GM12878 (cell line): ENCODE measurements at regions not wholly inside any gene's neighbourhood (a gene's known extent, or its start where the extent isn't known, plus 50 kb on each side); places are given as distances from the start of the nearest gene placed in this dataset.

Experiments
- ATAC-seq: fragments of 200-7000 bp; cut with Tn5 transposase; 3 replicates; pipeline ENCODE4 v1.9.1; 2020; ENCODE audit warnings: mild to moderate bottlenecking, moderate library complexity
- BruUV-seq: library from RNA; stranded (reverse); fragments of 400-500 nt; replicated peaks from 2 replicates; lab custom pipeline; 2021; lab: Mats Ljungman, UMichigan
- CTCF ChIA-PET: fragments of 300-600 bp; sonication (Branson Sonifier 250); formaldehyde crosslinking; extraction: SDS; loops from one replicate; lab custom pipeline; 2021; ENCODE audit warnings: inconsistent platforms; lab: Yijun Ruan, JAX
- POLR2A ChIA-PET: fragments of 350-600 bp; formaldehyde crosslinking; extraction: SDS; loops from one replicate; lab custom pipeline; 2021; ENCODE audit warnings: inconsistent platforms; lab: Charles Lee
- RAD21 ChIA-PET: fragments of 300-600 bp; sonication (Branson Sonifier 250); formaldehyde crosslinking; loops from one replicate; lab custom pipeline; 2023; ENCODE audit warnings: antibody characterized with exemption; ENCODE audit not compliant: unreplicated experiment; lab: Charles Lee
- SMC1A ChIA-PET: fragments of 300-600 bp; sonication (Branson Sonifier 250); formaldehyde crosslinking; loops from one replicate; lab custom pipeline; 2023; ENCODE audit not compliant: unreplicated experiment, uncharacterized antibody; lab: Charles Lee
- DNase-seq: peaks from one replicate; pipeline ENCODE4 v3.0.0-alpha.2; 2011; ENCODE audit warnings: low read depth, low spot score
- FAIRE-seq: peaks from 3 replicates; lab custom pipeline; 2011; peaks lifted over from hg19 to GRCh38; lab: Jason Lieb, UNC
- H2AFZ ChIP-seq: 2 replicates; pipeline ENCODE4 v1.6.0; 2011; ENCODE audit warnings: low read depth, low read length, control low read depth; ENCODE audit not compliant: control insufficient read depth
- H3K27ac ChIP-seq: 2 replicates; pipeline ENCODE4 v1.5.1; 2011; ENCODE audit warnings: control low read depth; ENCODE audit not compliant: control insufficient read depth, insufficient read depth
- H3K27me3 ChIP-seq, 2 experiments: replicated peaks in 1 of 2; 2 replicates each; pipeline versions ENCODE4 v1.6.0 to v1.6.1; 2011; ENCODE audit warnings: low read length in 1 of 2; ENCODE audit not compliant: control insufficient read depth in 2 of 2, insufficient read depth in 2 of 2
- H3K36me3 ChIP-seq, 2 experiments: 2 replicates each; pipeline ENCODE4 v1.5.1; 2011; ENCODE audit warnings: low read length in 1 of 2; ENCODE audit not compliant: control insufficient read depth in 2 of 2, insufficient read depth in 2 of 2
- H3K4me1 ChIP-seq: 2 replicates; pipeline ENCODE4 v1.6.1; 2011; ENCODE audit warnings: mild to moderate bottlenecking, low read length, moderate library complexity, mixed read lengths; ENCODE audit not compliant: control insufficient read depth, insufficient read depth
- H3K4me2 ChIP-seq: 2 replicates; pipeline ENCODE4 v1.6.0; 2011; ENCODE audit warnings: control low read depth; ENCODE audit not compliant: control insufficient read depth, insufficient read depth
- H3K4me3 ChIP-seq: fragments of 200-600 bp; sonication (generic); 2 replicates; pipeline ENCODE4 v1.5.1; 2016
- H3K79me2 ChIP-seq: 2 replicates; pipeline ENCODE4 v1.6.0; 2011; ENCODE audit warnings: low read length; ENCODE audit not compliant: control insufficient read depth, insufficient read depth
- H3K9ac ChIP-seq: 2 replicates; pipeline ENCODE4 v1.8.0; 2011; ENCODE audit warnings: low read length, control low read depth, mixed read lengths; ENCODE audit not compliant: control insufficient read depth, insufficient read depth
- H3K9me3 ChIP-seq: replicated peaks from 3 replicates; pipeline ENCODE4 v1.5.1; 2011; ENCODE audit warnings: mild to moderate bottlenecking, low read length; ENCODE audit not compliant: control insufficient read depth, insufficient read depth
- H4K20me1 ChIP-seq: 2 replicates; pipeline ENCODE4 v1.6.0; 2011; ENCODE audit not compliant: control insufficient read depth, insufficient read depth
- ASH2L ChIP-seq: fragments of 300-600, 200-600 bp; sonication (generic); IDR thresholded peaks from 2 replicates; pipeline ENCODE4 v1.6.1; 2017; ENCODE audit warnings: low read depth, mild to moderate bottlenecking, borderline replicate concordance
- ATF7 ChIP-seq: fragments of 450-650 bp; IDR thresholded peaks from 2 replicates; pipeline ENCODE4 v1.6.1; 2016; ENCODE audit warnings: low read depth, mild to moderate bottlenecking
- BACH1 ChIP-seq: fragments of 450-650 bp; IDR thresholded peaks from 2 replicates; pipeline ENCODE4 v1.6.1; 2017; ENCODE audit warnings: mild to moderate bottlenecking, borderline replicate concordance
- CBFB ChIP-seq: IDR thresholded peaks from 2 replicates; pipeline ENCODE4 v1.6.1; 2016; ENCODE audit warnings: antibody characterized with exemption, low read depth
- DPF2 ChIP-seq: fragments of 450-650 bp; IDR thresholded peaks from 2 replicates; pipeline ENCODE4 v1.6.1; 2017; ENCODE audit warnings: mild to moderate bottlenecking
- FOXK2 ChIP-seq: fragments of 450-650 bp; IDR thresholded peaks from 2 replicates; pipeline ENCODE4 v1.6.1; 2017; ENCODE audit warnings: mild to moderate bottlenecking, moderate library complexity
- FOXM1 ChIP-seq: IDR thresholded peaks from 2 replicates; pipeline ENCODE4 v1.6.1; 2012; ENCODE audit warnings: low read depth, mild to moderate bottlenecking, inconsistent platforms, low read length, moderate library complexity
- IRF4 ChIP-seq: IDR thresholded peaks from 2 replicates; pipeline ENCODE4 v1.6.1; 2011; ENCODE audit warnings: low read depth, low read length
- IRF5 ChIP-seq: fragments of 450-650 bp; IDR thresholded peaks from 2 replicates; pipeline ENCODE4 v1.6.1; 2017; ENCODE audit warnings: borderline replicate concordance
- JUNB ChIP-seq: IDR thresholded peaks from 2 replicates; pipeline ENCODE4 v1.6.1; 2016; ENCODE audit warnings: antibody characterized with exemption, mild to moderate bottlenecking
- MLLT1 ChIP-seq: fragments of 450-650 bp; IDR thresholded peaks from 2 replicates; pipeline ENCODE4 v1.6.1; 2016; ENCODE audit warnings: mild to moderate bottlenecking
- MTA3 ChIP-seq: IDR thresholded peaks from 2 replicates; pipeline ENCODE4 v1.6.1; 2012; ENCODE audit warnings: low read length, inconsistent platforms, borderline replicate concordance
- NFYA ChIP-seq: IDR thresholded peaks from 2 replicates; pipeline ENCODE4 v1.6.1; 2011; ENCODE audit warnings: low read depth, mild to moderate bottlenecking, low read length, improper control_type of control experiment, borderline replicate concordance
- NKRF ChIP-seq: fragments of 450-650 bp; conservative IDR thresholded peaks from 2 replicates; pipeline ENCODE4 v1.6.1; 2017; ENCODE audit warnings: mild to moderate bottlenecking, moderate library complexity
- PBX3 ChIP-seq: IDR thresholded peaks from 2 replicates; pipeline ENCODE4 v1.6.1; 2011; ENCODE audit warnings: mild to moderate bottlenecking, low read depth, low read length, moderate library complexity; ENCODE audit not compliant: insufficient replicate concordance
- SMAD5 ChIP-seq: IDR thresholded peaks from 2 replicates; pipeline ENCODE4 v1.6.1; 2016; ENCODE audit warnings: antibody characterized with exemption, low read depth
- STAT1 ChIP-seq: fragments of 450-650 bp; conservative IDR thresholded peaks from 2 replicates; pipeline ENCODE4 v1.6.1; 2014; ENCODE audit warnings: antibody characterized with exemption, mild to moderate bottlenecking
- USF1 ChIP-seq: IDR thresholded peaks from 2 replicates; pipeline ENCODE4 v1.6.1; 2011; ENCODE audit warnings: borderline replicate concordance, low read depth, mild to moderate bottlenecking, moderate library complexity, mixed read lengths, low read length; ENCODE audit not compliant: insufficient read depth; ENCODE audit errors: extremely low read length
- ZNF622 ChIP-seq: fragments of 450-650 bp; IDR thresholded peaks from 2 replicates; pipeline ENCODE4 v1.6.1; 2017; ENCODE audit warnings: mild to moderate bottlenecking, inconsistent platforms
- ZSCAN29 ChIP-seq: fragments of 450-650 bp; IDR thresholded peaks from 2 replicates; pipeline ENCODE4 v1.6.1; 2017; ENCODE audit warnings: mild to moderate bottlenecking, moderate library complexity
- WGBS: methylation state at CpG from one replicate; pipeline ENCODE4 v1.1.6; 2016; ENCODE audit warnings: low lambda C conversion rate; ENCODE audit not compliant: insufficient replicate concordance, insufficient coverage; ENCODE audit errors: missing lambda C conversion rate; 5-methylcytosine and 5-hydroxymethylcytosine counted together
- in situ Hi-C: fragments of 300-500 bp; cut with MboI; formaldehyde crosslinking; loops from 9 replicates; pipeline ENCODE4 v1.14.3; 2018; ENCODE audit warnings: mixed read lengths
- intact Hi-C: fragments of 100-400 bp; cut with micrococcal nuclease; formaldehyde crosslinking; loops from one replicate; pipeline ENCODE4 v1.14.2; 2022; ENCODE audit not compliant: unreplicated experiment

- Histone ChIP-seq H3K9me3 (no peaks in the 10 kb centered on the region; the same call in 2 of the 3 replicates), H3K4me1 (no peaks in the 10 kb centered on the region), H3K9ac (no peak overlapping the region), H3K79me2 (no peaks in the 10 kb centered on the region), H3K4me2 (no peak overlapping the region), H3K27me3 (no peaks in the 10 kb centered on the region), H4K20me1 (no peaks in the 10 kb centered on the region), H3K4me3 (no peak overlapping the region), H2AFZ (no peak overlapping the region), H3K36me3 (no peaks in the 10 kb centered on the region), H3K27ac (no peak overlapping the region)
- DNase-seq (no peak), FAIRE-seq (no peak), ATAC-seq (no peak)
- POLR2A ChIA-PET, result no interaction called here
- intact Hi-C loops, result no loop called here
- in situ Hi-C loops, result loop anchor here (25.0 kb wide), 1 partner anchor 325 kb away; no protein-coding TSS in a partner anchor
- RAD21 ChIA-PET, result no interaction called here
- TF ChIP-seq IRF4 (no peak), ATF7 (no peak), IRF5 (no peak), FOXM1 (no peak), NFYA (no peak), ZNF622 (no peak), DPF2 (no peak), BACH1 (no peak), MTA3 (no peak), USF1 (no peak), ZSCAN29 (no peak), SMAD5 (no peak), STAT1 (no peak), NKRF (no peak), FOXK2 (no peak), PBX3 (no peak), ASH2L (no peak), CBFB (no peak), JUNB (no peak), MLLT1 (no peak)
- CTCF ChIA-PET, result no interaction called here
- 18% methylated on average over 7 of the region's 8 CpGs for WGBS
- SMC1A ChIA-PET, result no interaction called here
- no TSS peak for BruUV-seq
Observed at GRCh38 chr16:35911899-35912298, 2452.5 kb downstream of the TP53TG3F start.
